Activated T-cell treated with anti-CD3 and anti-CD28 coated beads, Interleukin-2, amount 50 U/mL, for 48 hours (primary cell): ENCODE measurements at regions not wholly inside any gene's neighbourhood (a gene's known extent, or its start where the extent isn't known, plus 50 kb on each side); places are given as distances from the start of the nearest gene placed in this dataset.

Experiments
- DNase-seq, 2 experiments: peaks; one replicate each; pipeline ENCODE4 v3.0.0-alpha.2; 2020

GRCh38 chr1:90778486-90778885, 61.4 kb upstream of the BARHL2 start:
- DNase-seq: no peak

GRCh38 chr1:90773812-90774211, 56.7 kb upstream of the BARHL2 start:
- DNase-seq: no peak

GRCh38 chr1:90768826-90769225, 51.7 kb upstream of the BARHL2 start:
- DNase-seq: no peak

GRCh38 chr1:90768098-90768497, 51.0 kb upstream of the BARHL2 start:
- DNase-seq: no peak
